Left lung (tissue), 4 donors: ENCODE measurements at regions not wholly inside any gene's neighbourhood (a gene's known extent, or its start where the extent isn't known, plus 50 kb on each side); places are given as distances from the start of the nearest gene placed in this dataset.
"Not testable (repeated sequence)": the region's sequence is repeated elsewhere in the genome, so short reads cannot be mapped to it uniquely, and the experiment has no call there.

ENCODE experiments used
- ATAC-seq: fragments of 200-7000 bp; cut with Tn5 transposase; one replicate; pipeline ENCODE4 v1.9.1; 2020; ENCODE audit warnings: moderate library complexity
- DNase-seq, 4 donors: peaks; one replicate each; pipeline ENCODE4 v3.0.0-alpha.2; 2013 to 2020
- H3K27ac ChIP-seq, 2 donors: fragments of 200-600 bp; sonication (generic) in 1 of 2; one replicate each; pipeline versions ENCODE4 v1.5.0 to v1.8.0; 2020 to 2021
- H3K27me3 ChIP-seq, 2 donors: fragments of 200-600 bp; sonication (generic) in 1 of 2; one replicate each; pipeline versions ENCODE4 v1.5.0 to v1.8.0; 2020 to 2021
- H3K36me3 ChIP-seq, 2 donors: fragments of 200-600 bp; sonication (generic) in 1 of 2; one replicate each; pipeline versions ENCODE4 v1.5.0 to v1.8.0; 2020 to 2021
- H3K4me1 ChIP-seq, 2 donors: fragments of 200-600 bp; one replicate each; pipeline ENCODE4 v1.8.0; 2021
- H3K4me3 ChIP-seq, 2 donors: fragments of 200-600 bp; sonication (generic) in 1 of 2; one replicate each; pipeline versions ENCODE4 v1.5.0 to v1.8.0; 2020 to 2021; ENCODE audit warnings: mild to moderate bottlenecking in 1 of 2
- H3K9me3 ChIP-seq, 2 donors: fragments of 200-600 bp; sonication (generic) in 1 of 2; one replicate each; pipeline versions ENCODE4 v1.5.0 to v1.8.0; 2020 to 2021
- intact Hi-C, 2 donors: fragments of 100-400 bp; cut with DNase I; formaldehyde crosslinking; loops; one replicate each; pipeline versions ENCODE4 v1.11.2 to v1.14.2; 2022
- TF ChIP-seq, protein P1 (sequence below), 2 donors: fragments of 200-600 bp; sonication (generic) in 1 of 2; IDR thresholded peaks; one replicate each; pipeline versions ENCODE4 v1.5.0 to v1.8.0; 2021; ENCODE audit warnings: antibody characterized with exemption in 2 of 2
- donor health status: DM: no; HTN: yes; CAD: no.
- donor health status: DM: no; HTN: no; CAD: no.

DNA sequence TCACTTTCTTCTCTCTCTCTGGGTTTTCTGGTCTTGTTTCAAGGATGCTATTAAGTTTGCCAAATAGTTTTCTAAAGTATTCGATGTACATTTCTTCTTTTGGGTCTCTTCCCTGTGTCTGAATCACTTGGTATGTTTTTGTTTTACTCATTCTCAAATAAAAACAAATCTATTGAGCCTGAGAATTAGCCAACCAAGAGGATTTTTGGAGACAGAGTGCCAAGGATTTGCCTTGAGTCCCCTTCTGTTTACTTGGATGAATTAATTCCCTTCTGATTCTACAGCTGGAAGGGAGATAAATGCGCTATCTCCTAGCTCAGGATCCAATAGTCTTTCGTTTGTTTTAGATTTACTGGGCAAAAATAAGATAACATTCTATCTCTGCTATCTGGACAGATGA, 255.5 kb downstream of the SYT10 start:
- no peak overlapping the region for H3K4me3 ChIP-seq
- intact Hi-C loops: no loop called here
- no peak for ATAC-seq
- H3K9me3 ChIP-seq: peaks cover 0 to 23% of the 10 kb centered on the region in 2 donors
- TF ChIP-seq, protein P1, sequence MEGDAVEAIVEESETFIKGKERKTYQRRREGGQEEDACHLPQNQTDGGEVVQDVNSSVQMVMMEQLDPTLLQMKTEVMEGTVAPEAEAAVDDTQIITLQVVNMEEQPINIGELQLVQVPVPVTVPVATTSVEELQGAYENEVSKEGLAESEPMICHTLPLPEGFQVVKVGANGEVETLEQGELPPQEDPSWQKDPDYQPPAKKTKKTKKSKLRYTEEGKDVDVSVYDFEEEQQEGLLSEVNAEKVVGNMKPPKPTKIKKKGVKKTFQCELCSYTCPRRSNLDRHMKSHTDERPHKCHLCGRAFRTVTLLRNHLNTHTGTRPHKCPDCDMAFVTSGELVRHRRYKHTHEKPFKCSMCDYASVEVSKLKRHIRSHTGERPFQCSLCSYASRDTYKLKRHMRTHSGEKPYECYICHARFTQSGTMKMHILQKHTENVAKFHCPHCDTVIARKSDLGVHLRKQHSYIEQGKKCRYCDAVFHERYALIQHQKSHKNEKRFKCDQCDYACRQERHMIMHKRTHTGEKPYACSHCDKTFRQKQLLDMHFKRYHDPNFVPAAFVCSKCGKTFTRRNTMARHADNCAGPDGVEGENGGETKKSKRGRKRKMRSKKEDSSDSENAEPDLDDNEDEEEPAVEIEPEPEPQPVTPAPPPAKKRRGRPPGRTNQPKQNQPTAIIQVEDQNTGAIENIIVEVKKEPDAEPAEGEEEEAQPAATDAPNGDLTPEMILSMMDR (IDR thresholded peaks at IDR 0.05): no peak
- no peak overlapping the region for H3K27ac ChIP-seq
- H3K4me1 ChIP-seq: no peaks in the 10 kb centered on the region
- no peaks in the 10 kb centered on the region for H3K36me3 ChIP-seq
- no peak for DNase-seq
- H3K27me3 ChIP-seq: no peaks in the 10 kb centered on the region

DNA sequence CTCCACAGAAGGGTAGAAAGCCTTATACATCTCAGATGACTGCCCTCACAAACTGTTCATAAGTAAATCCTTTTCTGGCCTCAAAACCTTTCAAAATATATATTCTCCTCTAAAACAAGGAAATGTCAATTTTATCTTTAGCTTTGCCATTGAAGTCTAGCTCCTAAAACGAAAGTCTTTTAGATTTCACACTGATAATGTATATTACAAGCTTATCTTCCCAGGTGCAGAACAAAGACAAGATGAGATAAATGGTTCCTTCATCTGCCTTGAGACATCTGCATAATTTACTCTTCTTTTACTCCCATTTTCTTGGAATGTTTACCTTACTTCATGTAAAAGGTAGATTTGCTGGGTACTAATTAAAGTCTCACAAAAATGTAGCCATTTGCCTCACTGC, 257.1 kb downstream of the SYT10 start:
- Histone ChIP-seq H3K27me3 (no peaks in the 10 kb centered on the region), H3K9me3 (peaks cover 0 to 14% of the 10 kb centered on the region in 2 donors), H3K4me1 (no peaks in the 10 kb centered on the region), H3K36me3 (no peaks in the 10 kb centered on the region), H3K4me3 (no peak overlapping the region), H3K27ac (no peak overlapping the region)
- no peak for DNase-seq
- ATAC-seq: no peak
- TF ChIP-seq, protein P1 (IDR thresholded peaks at IDR 0.05): no peak
- intact Hi-C loops: no loop called here

DNA sequence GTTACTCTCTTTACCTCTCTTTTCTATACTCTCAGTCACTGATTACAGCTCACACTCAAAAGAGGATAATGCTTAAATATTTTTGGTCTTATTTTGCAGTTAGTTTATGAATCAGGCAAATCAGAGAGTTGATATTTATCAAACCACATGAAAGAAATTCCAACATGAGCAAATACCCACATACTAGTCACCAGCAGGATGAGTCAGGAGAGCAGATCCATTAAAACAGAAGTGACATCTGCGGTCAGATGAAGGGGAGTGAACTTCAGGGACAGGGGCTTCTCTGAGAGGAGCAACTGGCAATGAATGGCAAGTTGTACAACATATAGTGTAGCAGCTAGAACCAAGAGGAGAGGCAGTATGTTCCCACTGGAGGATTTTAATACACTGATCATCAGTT, 258.7 kb downstream of the SYT10 start:
- Histone ChIP-seq H3K4me3 (no peak overlapping the region), H3K36me3 (no peaks in the 10 kb centered on the region), H3K27me3 (no peaks in the 10 kb centered on the region), H3K4me1 (no peaks in the 10 kb centered on the region), H3K27ac (no peak overlapping the region), H3K9me3 (peaks cover 0 to 3% of the 10 kb centered on the region in 2 donors)
- ATAC-seq: no peak
- intact Hi-C loops: no loop called here
- TF ChIP-seq, protein P1 (IDR thresholded peaks at IDR 0.05): no peak
- no peak for DNase-seq

DNA sequence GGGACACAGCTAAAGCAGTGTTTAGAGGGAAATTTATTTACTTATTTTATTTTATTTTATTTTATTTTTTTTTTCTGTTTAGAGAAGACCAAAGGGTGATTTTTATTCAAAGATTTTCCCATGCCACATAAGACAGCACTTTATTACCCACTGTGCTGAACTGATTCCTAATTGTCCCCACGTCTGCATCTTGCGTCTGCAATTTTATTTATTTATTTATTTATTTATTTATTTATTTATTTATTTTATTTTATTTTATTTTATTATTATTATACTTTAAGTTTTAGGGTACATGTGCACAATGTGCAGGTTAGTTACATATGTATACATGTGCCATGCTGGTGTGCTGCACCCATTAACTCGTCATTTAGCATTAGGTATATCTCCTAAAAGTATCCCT, 269.7 kb upstream of the PKP2 start:
- H3K27me3 ChIP-seq, intact Hi-C loops, H3K27ac ChIP-seq, ATAC-seq, H3K36me3 ChIP-seq, H3K4me3 ChIP-seq, DNase-seq, H3K4me1 ChIP-seq: not testable (repeated sequence)
- peaks cover 0 to 36% of the 10 kb centered on the region in 2 donors for H3K9me3 ChIP-seq

DNA sequence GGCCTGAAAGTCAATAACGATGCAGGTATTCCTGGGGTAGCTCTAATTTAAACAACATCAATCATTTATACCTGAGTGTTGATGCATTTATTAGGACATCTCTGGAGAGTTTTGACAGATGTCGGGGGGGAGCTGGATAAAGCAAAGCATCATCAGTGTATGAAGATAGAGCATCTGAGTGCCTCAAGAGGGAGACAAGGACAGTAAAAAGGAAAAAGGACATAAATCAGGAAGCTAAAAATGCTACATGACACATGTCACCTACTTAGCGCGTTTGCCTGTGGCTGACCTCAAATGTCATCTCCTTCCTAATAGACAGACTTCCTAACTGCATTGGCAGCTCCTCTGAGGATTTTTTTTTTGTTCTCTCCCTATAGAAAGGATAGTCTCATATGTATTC, 259.5 kb upstream of the PKP2 start:
- no peak for DNase-seq
- TF ChIP-seq, protein P1 (IDR thresholded peaks at IDR 0.05): no peak
- peaks cover 0 to 40% of the 10 kb centered on the region in 2 donors for H3K9me3 ChIP-seq

DNA sequence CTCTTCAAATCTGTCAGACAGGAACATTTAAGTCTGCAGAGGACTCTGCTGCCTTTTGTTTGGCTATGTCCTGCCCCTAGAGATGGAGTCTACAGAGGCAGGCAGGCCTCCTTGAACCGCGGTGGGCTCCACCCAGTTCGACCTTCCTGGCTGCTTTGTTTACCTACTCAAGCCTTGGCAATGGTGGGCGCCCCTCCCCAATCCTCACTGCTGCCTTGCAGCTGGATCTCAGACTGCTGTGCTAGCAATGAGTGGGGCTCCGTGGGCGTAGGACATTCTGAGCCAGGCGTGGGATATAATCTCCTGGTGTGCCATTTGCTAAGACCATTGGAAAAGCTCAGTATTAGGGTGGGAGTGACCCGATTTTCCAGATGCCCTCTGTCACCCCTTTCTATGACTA, 250.7 kb upstream of the PKP2 start:
- H3K27me3 ChIP-seq, H3K4me1 ChIP-seq, H3K27ac ChIP-seq, ATAC-seq, H3K4me3 ChIP-seq, intact Hi-C loops, H3K36me3 ChIP-seq: not testable (repeated sequence)
- DNase-seq: peak in 1 of 4 donors; percentile 23
- peaks cover 0 to 46% of the 10 kb centered on the region in 2 donors for H3K9me3 ChIP-seq

More for the DNA sequence above, 259.5 kb upstream of the PKP2 start:
- Histone ChIP-seq H3K27me3 (no peaks in the 10 kb centered on the region), H3K27ac (no peak overlapping the region), H3K36me3 (no peaks in the 10 kb centered on the region), H3K4me1 (no peaks in the 10 kb centered on the region), H3K4me3 (no peak overlapping the region)
- intact Hi-C loops: no loop called here
- no peak for ATAC-seq
